Pulmonary artery endothelial cell (primary cell): ENCODE measurements at regions not wholly inside any gene's neighbourhood (a gene's known extent, or its start where the extent isn't known, plus 50 kb on each side); places are given as distances from the start of the nearest gene placed in this dataset.
"Not testable (repeated sequence)": the region's sequence is repeated elsewhere in the genome, so short reads cannot be mapped to it uniquely, and the experiment has no call there.

Experiments
- DNase-seq: peaks from one replicate; pipeline ENCODE4 v3.0.0-alpha.2; 2011; ENCODE audit warnings: low read depth, low spot score

DNA sequence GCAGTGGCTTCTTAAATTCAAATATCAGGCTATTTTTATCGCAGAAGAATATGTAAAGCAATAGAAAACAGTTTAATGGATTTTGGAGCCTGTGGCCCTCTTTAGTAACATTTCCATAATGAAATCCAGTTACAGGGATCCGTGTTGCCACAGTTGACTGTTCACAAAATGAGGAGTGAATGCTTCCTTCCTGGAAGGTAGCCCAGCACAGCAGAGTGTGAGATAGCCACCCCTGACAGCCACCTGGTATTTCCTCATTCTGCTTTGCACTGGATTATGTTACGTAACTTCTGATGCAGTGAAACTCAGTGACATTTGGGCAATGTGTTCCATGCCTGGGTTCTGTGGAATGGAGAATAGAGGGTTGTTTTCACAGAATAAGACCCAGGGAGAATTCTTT lies 517.2 kb downstream of the RBFOX1 start:
- DNase-seq: no peak

- no peak for DNase-seq
Observed at GRCh38 chr16:7843261-7843660, 510.6 kb downstream of the RBFOX1 start.

GRCh38 chr16:7839568-7839967 lies 506.9 kb downstream of the RBFOX1 start:
- DNase-seq: no peak

- DNase-seq: no peak
Observed at GRCh38 chr16:7834771-7835431, 502.3 kb downstream of the RBFOX1 start.

- DNase-seq: no peak
Observed at GRCh38 chr16:7820816-7821215, 488.2 kb downstream of the RBFOX1 start.

- no peak for DNase-seq
Observed at GRCh38 chr16:7805686-7806396, 473.2 kb downstream of the RBFOX1 start.

- no peak for DNase-seq
Observed at GRCh38 chr16:7804635-7805195, 472.1 kb downstream of the RBFOX1 start.

DNA sequence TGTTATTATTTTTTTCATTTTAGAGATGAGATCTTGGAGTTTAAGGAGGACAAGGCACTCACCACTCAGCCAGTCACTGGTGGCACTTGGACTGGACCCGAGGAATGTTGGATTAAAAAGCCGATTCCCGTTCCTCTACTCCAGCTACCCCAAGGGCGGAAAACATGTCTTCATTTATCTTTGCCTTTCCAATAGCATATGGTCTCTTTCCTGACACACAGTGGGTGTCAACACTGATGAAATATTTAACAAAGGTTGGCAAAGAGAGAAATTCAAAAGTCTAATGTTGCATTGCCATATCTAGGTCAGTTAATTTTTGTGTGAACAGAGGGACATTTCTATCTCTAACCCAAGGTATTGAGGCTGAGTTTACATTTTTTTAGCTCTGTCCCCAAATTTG lies 459.7 kb downstream of the RBFOX1 start:
- no peak for DNase-seq

GRCh38 chr16:7791028-7791590 lies 458.5 kb downstream of the RBFOX1 start:
- no peak for DNase-seq

DNA sequence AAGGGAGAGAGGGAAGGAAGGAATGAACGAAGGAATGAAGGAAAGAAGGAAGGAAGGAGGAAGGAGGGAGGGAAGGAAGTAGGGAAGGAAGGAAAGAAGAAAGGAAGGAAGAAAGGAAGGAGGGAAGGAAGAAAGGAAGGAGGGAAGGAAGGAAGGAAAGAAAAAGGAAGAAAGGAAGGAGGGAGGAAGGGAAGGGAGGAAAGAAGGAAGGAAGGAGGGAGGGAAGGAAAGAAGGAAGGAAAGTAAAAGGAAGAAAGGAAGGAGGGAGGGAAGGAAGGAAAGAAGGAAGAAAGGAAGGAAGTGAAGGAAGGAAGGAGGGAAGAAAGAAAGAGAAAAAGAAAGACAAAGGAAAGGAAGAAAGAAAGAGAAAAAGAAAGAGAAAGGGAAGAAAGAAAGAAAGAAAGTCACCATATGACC lies 442.4 kb downstream of the RBFOX1 start:
- DNase-seq: no peak

DNA sequence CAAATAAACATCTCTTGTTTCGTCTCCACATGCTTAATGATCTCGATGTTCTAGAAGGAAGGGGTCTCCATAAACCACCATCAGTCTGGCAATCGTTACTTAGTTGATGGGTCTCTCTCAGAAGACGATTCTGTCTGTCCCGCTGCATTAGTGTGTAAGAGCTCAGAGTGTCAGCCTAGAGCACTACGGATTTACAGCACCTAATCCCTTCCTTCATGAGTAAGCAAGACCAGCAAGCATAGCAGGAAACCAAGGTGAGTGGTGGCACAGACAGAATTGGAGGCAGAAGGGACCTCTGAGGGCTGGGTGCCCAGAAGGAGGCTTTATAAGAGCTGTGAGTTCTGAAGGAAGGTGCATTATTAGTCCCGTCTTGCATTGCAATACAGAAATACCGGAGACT lies 440.1 kb downstream of the RBFOX1 start:
- DNase-seq: no peak

- DNase-seq: not testable (repeated sequence)
Observed at GRCh38 chr16:7769091-7769490, 436.4 kb downstream of the RBFOX1 start.

DNA sequence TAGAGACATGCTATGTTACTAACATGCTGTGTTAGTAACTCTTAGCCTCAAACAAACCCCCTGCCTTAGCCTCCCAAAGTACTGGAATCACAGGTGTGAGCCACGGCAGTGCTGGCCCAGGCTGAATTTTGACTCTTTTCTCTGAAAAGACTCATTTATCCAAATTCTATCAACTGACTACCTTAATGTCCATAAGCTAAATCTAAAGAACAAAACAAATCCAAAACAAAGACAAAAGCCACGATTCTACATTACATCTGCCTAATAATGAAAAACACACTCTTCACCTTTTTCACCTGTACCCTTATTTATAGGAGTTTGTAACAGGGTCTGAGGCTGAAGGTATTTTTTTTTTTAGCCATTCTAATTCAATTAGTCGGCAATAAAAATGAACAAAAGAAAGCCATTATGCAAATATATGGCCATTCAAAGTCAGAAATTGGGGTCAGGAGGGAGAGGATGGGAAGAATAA lies 432.5 kb downstream of the RBFOX1 start:
- DNase-seq: no peak

DNA sequence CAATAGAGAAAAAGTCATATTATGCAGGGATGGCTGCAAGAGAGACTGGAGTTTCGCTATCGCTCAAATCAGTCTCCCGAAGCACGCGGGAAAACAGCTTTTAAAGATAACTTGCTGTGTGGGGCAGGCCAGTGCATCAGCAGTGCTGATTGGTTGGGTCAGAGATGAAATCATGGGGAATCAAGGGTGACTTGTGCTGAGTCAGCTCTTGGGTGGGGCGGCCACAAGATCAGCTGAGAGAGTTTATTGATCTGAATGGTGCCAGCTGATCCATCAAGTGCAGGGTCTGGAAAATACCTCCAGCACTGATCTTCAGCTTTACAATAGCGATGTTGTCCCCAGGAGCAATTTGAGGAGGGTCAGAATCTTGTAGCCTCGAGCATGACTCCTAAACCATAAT lies 430.5 kb downstream of the RBFOX1 start:
- DNase-seq: no peak
